IMR-90 (cell line): ENCODE measurements at regions not wholly inside any gene's neighbourhood (a gene's known extent, or its start where the extent isn't known, plus 50 kb on each side); places are given as distances from the start of the nearest gene placed in this dataset.

ENCODE experiments used
- BHLHE40 ChIP-seq: fragments of 150-350 bp; IDR thresholded peaks from 2 replicates; pipeline ENCODE4 v1.6.1; 2016; ENCODE audit warnings: mild to moderate bottlenecking, low read depth, low read length
- CEBPB ChIP-seq: IDR thresholded peaks from 2 replicates; pipeline ENCODE4 v1.6.1; 2012; ENCODE audit warnings: low read depth, low read length, improper control_type of control experiment
- MXI1 ChIP-seq: IDR thresholded peaks from 2 replicates; pipeline ENCODE4 v1.6.1; 2012; ENCODE audit warnings: low read depth, mild to moderate bottlenecking, low read length, moderate library complexity, borderline replicate concordance
- NFE2L2 ChIP-seq: fragments of 150-350 bp; IDR thresholded peaks from 2 replicates; pipeline ENCODE4 v1.6.1; 2016; ENCODE audit warnings: low read depth, mild to moderate bottlenecking, low read length
- POLR2A ChIP-seq: IDR thresholded peaks from 2 replicates; pipeline ENCODE4 v1.6.1; 2012; ENCODE audit warnings: mild to moderate bottlenecking, low read depth, low read length
- RFX5 ChIP-seq: IDR thresholded peaks from 2 replicates; pipeline ENCODE4 v1.8.0; 2012; ENCODE audit warnings: low read depth, mild to moderate bottlenecking, low read length, moderate library complexity
- TF ChIP-seq, protein P1 (sequence below): conservative IDR thresholded peaks from 2 replicates; pipeline ENCODE4 v1.5.1; 2012; ENCODE audit warnings: mild to moderate bottlenecking, low read depth, low read length, improper control_type of control experiment
- TF ChIP-seq, protein P2 (sequence below): fragments of 150-350 bp; IDR thresholded peaks from 2 replicates; pipeline ENCODE4 v1.6.1; 2017; ENCODE audit warnings: mild to moderate bottlenecking, antibody characterized with exemption, low read length, low read depth

DNA sequence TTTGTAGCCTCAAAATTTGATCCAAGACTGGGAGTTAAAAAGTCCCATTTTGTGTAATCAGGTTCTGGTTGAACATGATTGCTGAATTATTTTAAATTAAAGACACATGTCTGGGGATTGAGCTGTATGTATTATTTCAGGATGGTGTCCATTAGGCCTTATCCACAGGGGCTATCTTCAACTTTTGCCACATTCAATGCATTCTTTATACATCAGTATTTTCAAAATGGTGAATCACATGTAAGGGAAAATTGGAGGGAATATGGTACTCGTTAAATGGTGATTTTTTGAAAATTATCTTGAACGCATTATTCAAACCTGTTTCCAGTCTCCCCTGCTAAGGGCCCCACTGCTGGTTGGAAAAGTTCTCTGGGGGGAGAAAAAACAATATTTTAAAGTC lies 367.7 kb upstream of the NPVF start:
- TF ChIP-seq, protein P1, sequence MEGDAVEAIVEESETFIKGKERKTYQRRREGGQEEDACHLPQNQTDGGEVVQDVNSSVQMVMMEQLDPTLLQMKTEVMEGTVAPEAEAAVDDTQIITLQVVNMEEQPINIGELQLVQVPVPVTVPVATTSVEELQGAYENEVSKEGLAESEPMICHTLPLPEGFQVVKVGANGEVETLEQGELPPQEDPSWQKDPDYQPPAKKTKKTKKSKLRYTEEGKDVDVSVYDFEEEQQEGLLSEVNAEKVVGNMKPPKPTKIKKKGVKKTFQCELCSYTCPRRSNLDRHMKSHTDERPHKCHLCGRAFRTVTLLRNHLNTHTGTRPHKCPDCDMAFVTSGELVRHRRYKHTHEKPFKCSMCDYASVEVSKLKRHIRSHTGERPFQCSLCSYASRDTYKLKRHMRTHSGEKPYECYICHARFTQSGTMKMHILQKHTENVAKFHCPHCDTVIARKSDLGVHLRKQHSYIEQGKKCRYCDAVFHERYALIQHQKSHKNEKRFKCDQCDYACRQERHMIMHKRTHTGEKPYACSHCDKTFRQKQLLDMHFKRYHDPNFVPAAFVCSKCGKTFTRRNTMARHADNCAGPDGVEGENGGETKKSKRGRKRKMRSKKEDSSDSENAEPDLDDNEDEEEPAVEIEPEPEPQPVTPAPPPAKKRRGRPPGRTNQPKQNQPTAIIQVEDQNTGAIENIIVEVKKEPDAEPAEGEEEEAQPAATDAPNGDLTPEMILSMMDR: no peak
- TF ChIP-seq NFE2L2: no peak
- no peak for TF ChIP-seq POLR2A
- TF ChIP-seq CEBPB: no peak
- TF ChIP-seq BHLHE40: no peak
- no peak for TF ChIP-seq MXI1
- TF ChIP-seq, protein P2, sequence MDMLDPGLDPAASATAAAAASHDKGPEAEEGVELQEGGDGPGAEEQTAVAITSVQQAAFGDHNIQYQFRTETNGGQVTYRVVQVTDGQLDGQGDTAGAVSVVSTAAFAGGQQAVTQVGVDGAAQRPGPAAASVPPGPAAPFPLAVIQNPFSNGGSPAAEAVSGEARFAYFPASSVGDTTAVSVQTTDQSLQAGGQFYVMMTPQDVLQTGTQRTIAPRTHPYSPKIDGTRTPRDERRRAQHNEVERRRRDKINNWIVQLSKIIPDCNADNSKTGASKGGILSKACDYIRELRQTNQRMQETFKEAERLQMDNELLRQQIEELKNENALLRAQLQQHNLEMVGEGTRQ: no peak
- TF ChIP-seq RFX5: no peak
